ENCODE measurements at regions not wholly inside any gene's neighbourhood (a gene's known extent, or its start where the extent isn't known, plus 50 kb on each side); places are given as distances from the start of the nearest gene placed in this dataset.

DNA sequence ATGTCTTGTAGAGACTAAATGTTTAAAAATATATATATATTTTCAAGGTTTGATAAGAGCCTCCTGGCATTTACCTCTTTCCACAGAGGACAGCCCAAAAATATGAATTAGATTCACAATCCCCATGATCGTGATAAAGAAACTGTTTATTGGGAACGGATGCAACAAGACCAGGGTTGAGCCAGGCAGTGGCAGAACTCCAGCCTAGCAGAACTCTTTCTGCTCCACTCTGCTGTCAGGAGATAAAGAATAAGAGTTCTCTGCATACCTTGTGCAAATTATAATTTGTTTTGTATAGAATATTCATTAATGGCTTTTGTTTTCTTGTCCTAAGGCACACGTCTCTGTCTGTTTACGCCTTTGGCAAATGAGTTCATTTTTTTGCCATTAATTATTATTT lies 472.2 kb downstream of the TUSC1 start:
- no CpG with 5 or more reads among the region's 4 CpGs for WGBS, 2 experiments (ENCODE audit: extremely low coverage in 2 of 2, insufficient read length in 1 of 2)
- Histone ChIP-seq H3K4me1 (ENCODE audit: control insufficient read depth, insufficient read depth, low read length) (no peaks in the 10 kb centered on the region), H3K23ac (ENCODE audit: low read depth, low read length) (no peak overlapping the region), H4K5ac (ENCODE audit: low read depth, low read length) (no peak overlapping the region), H3K14ac (replicated peaks; ENCODE audit: low read depth, low read length) (no peak overlapping the region), H2BK120ac (ENCODE audit: low read depth, low read length) (no peak overlapping the region), H3K9me1 (ENCODE audit: insufficient read depth, low read length) (no peaks in the 10 kb centered on the region), H2BK5ac (ENCODE audit: low read depth, low read length, poor library complexity, severe bottlenecking) (no peak overlapping the region), H4K8ac (ENCODE audit: low read depth in 2 of 2, low read length in 2 of 2) (no peak overlapping the region), H4K91ac (ENCODE audit: insufficient read depth, low read depth, low read length) (no peak overlapping the region), H3K9me3 (ENCODE audit: control insufficient read depth, insufficient read depth, low read length) (peaks cover 6% of the 10 kb centered on the region; the same call in 1 of the 2 replicates), H3K18ac (ENCODE audit: low read depth, low read length) (no peak overlapping the region), H3K56ac (ENCODE audit: extremely low read depth, insufficient read depth, low read length) (no peak overlapping the region), H3K4me3 (ENCODE audit: insufficient read depth, low read depth, low read length) (no peak overlapping the region), H2AK9ac (replicated peaks; ENCODE audit: low read depth, low read length, poor library complexity) (no peak overlapping the region), H3K27me3 (ENCODE audit: control insufficient read depth, insufficient read depth, low read length) (no peaks in the 10 kb centered on the region), H3K4ac (ENCODE audit: low read depth, low read length) (no peak overlapping the region), H3K27ac (ENCODE audit: insufficient read depth, low read length) (no peak overlapping the region), H3K9ac (ENCODE audit: low read depth, low read length) (no peak overlapping the region), H2AFZ (replicated peaks; ENCODE audit: low read length, poor library complexity) (no peak overlapping the region), H2AK5ac (ENCODE audit: low read depth, low read length) (no peak overlapping the region), H3K36me3 (ENCODE audit: control insufficient read depth, insufficient read depth, low read length) (no peaks in the 10 kb centered on the region), H2BK15ac (ENCODE audit: low read depth, low read length) (no peak overlapping the region), H3K4me2 (ENCODE audit: low read depth, low read length) (no peak overlapping the region), H4K20me1 (ENCODE audit: insufficient read depth, low read length) (no peaks in the 10 kb centered on the region), H3K79me1 (ENCODE audit: low read depth in 1 of 2, low read length in 2 of 2) (no peaks in the 10 kb centered on the region), H2BK20ac (ENCODE audit: low read depth, low read length) (no peak overlapping the region)
- intact Hi-C loops (cut with micrococcal nuclease) (no loop called here), dilution Hi-C loops (cut with HindIII; ENCODE audit: low sequenced_read_pairs, unreplicated experiment) (no loop called here), in situ Hi-C loops (cut with MboI; ENCODE audit: low sequenced_read_pairs) (no loop called here)
- DNase-seq, result no peak
- POLR2A ChIA-PET (ENCODE audit: unreplicated experiment), result no interaction called here
- CTCF ChIA-PET, result no interaction called here
- no peak for ATAC-seq (ENCODE audit: low read depth)
- no peak for TF ChIP-seq MAZ (IDR thresholded peaks at IDR 0.05; ENCODE audit: borderline replicate concordance, low read depth, low read length)
- TF ChIP-seq, protein P1, sequence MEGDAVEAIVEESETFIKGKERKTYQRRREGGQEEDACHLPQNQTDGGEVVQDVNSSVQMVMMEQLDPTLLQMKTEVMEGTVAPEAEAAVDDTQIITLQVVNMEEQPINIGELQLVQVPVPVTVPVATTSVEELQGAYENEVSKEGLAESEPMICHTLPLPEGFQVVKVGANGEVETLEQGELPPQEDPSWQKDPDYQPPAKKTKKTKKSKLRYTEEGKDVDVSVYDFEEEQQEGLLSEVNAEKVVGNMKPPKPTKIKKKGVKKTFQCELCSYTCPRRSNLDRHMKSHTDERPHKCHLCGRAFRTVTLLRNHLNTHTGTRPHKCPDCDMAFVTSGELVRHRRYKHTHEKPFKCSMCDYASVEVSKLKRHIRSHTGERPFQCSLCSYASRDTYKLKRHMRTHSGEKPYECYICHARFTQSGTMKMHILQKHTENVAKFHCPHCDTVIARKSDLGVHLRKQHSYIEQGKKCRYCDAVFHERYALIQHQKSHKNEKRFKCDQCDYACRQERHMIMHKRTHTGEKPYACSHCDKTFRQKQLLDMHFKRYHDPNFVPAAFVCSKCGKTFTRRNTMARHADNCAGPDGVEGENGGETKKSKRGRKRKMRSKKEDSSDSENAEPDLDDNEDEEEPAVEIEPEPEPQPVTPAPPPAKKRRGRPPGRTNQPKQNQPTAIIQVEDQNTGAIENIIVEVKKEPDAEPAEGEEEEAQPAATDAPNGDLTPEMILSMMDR (conservative IDR thresholded peaks at IDR 0.05; ENCODE audit: low read depth, low read length), result no peak
- TF ChIP-seq FOS (IDR thresholded peaks at IDR 0.05; ENCODE audit: low read depth, low read length), result no peak
- BruUV-seq (replicated peaks), result no TSS peak

All from IMR-90 (cell line).